KMS-11 (cell line): ENCODE measurements at regions not wholly inside any gene's neighbourhood (a gene's known extent, or its start where the extent isn't known, plus 50 kb on each side); places are given as distances from the start of the nearest gene placed in this dataset.

Experiments
- H2AFZ ChIP-seq: fragments of 200-600 bp; sonication (generic); 2 replicates; pipeline ENCODE4 v1.6.1; 2016; ENCODE audit warnings: antibody characterized with exemption, mixed run types, low read depth
- H3K27ac ChIP-seq: fragments of 200-600 bp; sonication (generic); 2 replicates; pipeline ENCODE4 v1.6.1; 2016; ENCODE audit warnings: mild to moderate bottlenecking, mixed run types
- H3K27me3 ChIP-seq: fragments of 200-600 bp; sonication (generic); 2 replicates; pipeline ENCODE4 v1.6.1; 2017; ENCODE audit warnings: mild to moderate bottlenecking, low read depth, mixed run types, moderate library complexity; ENCODE audit not compliant: insufficient read depth
- H3K36me3 ChIP-seq: fragments of 200-600 bp; sonication (generic); 2 replicates; pipeline ENCODE4 v1.6.1; 2017; ENCODE audit warnings: mild to moderate bottlenecking, mixed run types; ENCODE audit not compliant: insufficient read depth
- H3K4me1 ChIP-seq: fragments of 200-600 bp; sonication (generic); 2 replicates; pipeline ENCODE4 v1.6.1; 2016; ENCODE audit warnings: mild to moderate bottlenecking, low read depth, mixed run types; ENCODE audit not compliant: poor library complexity, severe bottlenecking
- H3K4me2 ChIP-seq: fragments of 200-600 bp; sonication (generic); 2 replicates; pipeline ENCODE4 v1.7.0; 2016; ENCODE audit warnings: mild to moderate bottlenecking, mixed run types
- H3K4me3 ChIP-seq: fragments of 200-600 bp; sonication (generic); IDR thresholded peaks from 2 replicates; pipeline ENCODE4 v1.6.1; 2017; ENCODE audit warnings: low read depth, low read length, mixed read lengths; ENCODE audit not compliant: insufficient read depth
- H3K79me2 ChIP-seq: fragments of 200-600 bp; sonication (generic); 2 replicates; pipeline ENCODE4 v1.6.1; 2016; ENCODE audit warnings: low read depth, mixed run types; ENCODE audit not compliant: insufficient read depth
- H3K9ac ChIP-seq: fragments of 200-600 bp; sonication (generic); 2 replicates; pipeline ENCODE4 v1.6.1; 2016; ENCODE audit warnings: mild to moderate bottlenecking, mixed run types
- H4K20me1 ChIP-seq: fragments of 200-600 bp; sonication (generic); 2 replicates; pipeline ENCODE4 v1.6.1; 2016; ENCODE audit warnings: mild to moderate bottlenecking, mixed run types; ENCODE audit not compliant: insufficient read depth
- CTCF ChIP-seq: fragments of 200-600 bp; sonication (generic); conservative IDR thresholded peaks from 2 replicates; pipeline ENCODE4 v1.6.1; 2017; ENCODE audit warnings: low read depth, mild to moderate bottlenecking, antibody characterized with exemption, low read length, moderate library complexity, mixed read lengths

- no peak overlapping the region for H3K4me2 ChIP-seq
- H2AFZ ChIP-seq: no peak overlapping the region
- no peak for TF ChIP-seq CTCF
- H3K27ac ChIP-seq: no peak overlapping the region
- H3K4me1 ChIP-seq: no peaks in the 10 kb centered on the region
- no peaks in the 10 kb centered on the region for H4K20me1 ChIP-seq
- H3K36me3 ChIP-seq: no peaks in the 10 kb centered on the region
- H3K4me3 ChIP-seq: no peak overlapping the region
- no peaks in the 10 kb centered on the region for H3K79me2 ChIP-seq
- H3K27me3 ChIP-seq: no peaks in the 10 kb centered on the region
- H3K9ac ChIP-seq: no peak overlapping the region
Observed at GRCh38 chr12:92595663-92596062, 107.1 kb upstream of the PLEKHG7 start.

- Histone ChIP-seq H3K4me3 (no peak overlapping the region), H4K20me1 (no peaks in the 10 kb centered on the region), H2AFZ (no peak overlapping the region), H3K27me3 (no peaks in the 10 kb centered on the region), H3K79me2 (no peaks in the 10 kb centered on the region), H3K4me1 (no peaks in the 10 kb centered on the region), H3K4me2 (no peak overlapping the region), H3K9ac (no peak overlapping the region), H3K27ac (no peak overlapping the region), H3K36me3 (no peaks in the 10 kb centered on the region)
- TF ChIP-seq CTCF: no peak
Observed at GRCh38 chr12:92593734-92594402, 108.9 kb upstream of the PLEKHG7 start.

- Histone ChIP-seq H2AFZ (no peak overlapping the region), H3K27ac (no peak overlapping the region), H3K4me3 (no peak overlapping the region), H3K36me3 (no peaks in the 10 kb centered on the region), H3K4me1 (no peaks in the 10 kb centered on the region), H3K27me3 (no peaks in the 10 kb centered on the region), H3K9ac (no peak overlapping the region), H3K79me2 (no peaks in the 10 kb centered on the region), H3K4me2 (no peak overlapping the region), H4K20me1 (no peaks in the 10 kb centered on the region)
- TF ChIP-seq CTCF: no peak
Observed at GRCh38 chr12:92585115-92585727, 117.6 kb upstream of the PLEKHG7 start.

- H3K36me3 ChIP-seq: no peaks in the 10 kb centered on the region
- H3K79me2 ChIP-seq: no peaks in the 10 kb centered on the region
- H3K9ac ChIP-seq: no peak overlapping the region
- H3K4me2 ChIP-seq: no peak overlapping the region
- no peaks in the 10 kb centered on the region for H3K27me3 ChIP-seq
- no peak overlapping the region for H3K27ac ChIP-seq
- no peak overlapping the region for H3K4me3 ChIP-seq
- no peaks in the 10 kb centered on the region for H3K4me1 ChIP-seq
- H4K20me1 ChIP-seq: no peaks in the 10 kb centered on the region
- no peak overlapping the region for H2AFZ ChIP-seq
- TF ChIP-seq CTCF: no peak
Observed at GRCh38 chr12:92583910-92584309, 118.9 kb upstream of the PLEKHG7 start.
